Lung microvascular endothelial cell (primary cell): ENCODE measurements at regions not wholly inside any gene's neighbourhood (a gene's known extent, or its start where the extent isn't known, plus 50 kb on each side); places are given as distances from the start of the nearest gene placed in this dataset.
"Not testable (repeated sequence)": the region's sequence is repeated elsewhere in the genome, so short reads cannot be mapped to it uniquely, and the experiment has no call there.

ENCODE experiments used
- DNase-seq, 2 donors: peaks; one replicate each; pipeline versions ENCODE4 v3.0.0 to v3.0.0-alpha.2; 2010; ENCODE audit warnings: low read depth in 2 of 2

- DNase-seq = no peak
These were observed 53.0 kb downstream of the ACTBL2 start for GRCh38 chr5:57429513-57430120.

GRCh38 chr5:57429021-57429420 lies 53.6 kb downstream of the ACTBL2 start:
- not testable (repeated sequence) for DNase-seq

- DNase-seq = no peak
These were observed 59.6 kb downstream of the ACTBL2 start for GRCh38 chr5:57422993-57423392.

- no peak for DNase-seq
These were observed 60.3 kb downstream of the ACTBL2 start for GRCh38 chr5:57422341-57422740.

GRCh38 chr5:57420801-57421200 lies 61.8 kb downstream of the ACTBL2 start:
- DNase-seq = no peak

- no peak for DNase-seq
These were observed 64.6 kb downstream of the ACTBL2 start for GRCh38 chr5:57417971-57418370.

GRCh38 chr5:57417320-57417719 lies 65.3 kb downstream of the ACTBL2 start:
- no peak for DNase-seq

- no peak for DNase-seq
These were observed 66.2 kb downstream of the ACTBL2 start for GRCh38 chr5:57416278-57416994.

- no peak for DNase-seq
These were observed 67.8 kb downstream of the ACTBL2 start for GRCh38 chr5:57414857-57415256.

- no peak for DNase-seq
These were observed 68.4 kb downstream of the ACTBL2 start for GRCh38 chr5:57414191-57414590.

- no peak for DNase-seq
These were observed 69.5 kb downstream of the ACTBL2 start for GRCh38 chr5:57413145-57413544.

GRCh38 chr5:57412680-57413079 lies 69.9 kb downstream of the ACTBL2 start:
- DNase-seq = no peak

GRCh38 chr5:57411982-57412381 lies 70.6 kb downstream of the ACTBL2 start:
- no peak for DNase-seq

GRCh38 chr5:57410374-57411320 lies 72.0 kb downstream of the ACTBL2 start:
- no peak for DNase-seq

GRCh38 chr5:57408714-57409113 lies 73.9 kb downstream of the ACTBL2 start:
- DNase-seq = no peak

- no peak for DNase-seq
These were observed 74.3 kb downstream of the ACTBL2 start for GRCh38 chr5:57408285-57408684.

- DNase-seq = no peak
These were observed 75.2 kb downstream of the ACTBL2 start for GRCh38 chr5:57407391-57407790.

- DNase-seq = no peak
These were observed 76.0 kb downstream of the ACTBL2 start for GRCh38 chr5:57406641-57407040.

GRCh38 chr5:57405984-57406383 lies 76.6 kb downstream of the ACTBL2 start:
- DNase-seq = no peak

- peak in 1 of 2 donors; percentile 89 for DNase-seq
These were observed 79.8 kb downstream of the ACTBL2 start for GRCh38 chr5:57402761-57403160.

GRCh38 chr5:57402348-57402747 lies 80.3 kb downstream of the ACTBL2 start:
- peak in 1 of 2 donors; percentile 3 for DNase-seq

- DNase-seq = no peak
These were observed 84.1 kb downstream of the ACTBL2 start for GRCh38 chr5:57398413-57399093.
